HepG2 (cell line): ENCODE measurements at regions not wholly inside any gene's neighbourhood (a gene's known extent, or its start where the extent isn't known, plus 50 kb on each side); places are given as distances from the start of the nearest gene placed in this dataset.

Experiments
- GATA4 ChIP-seq: sonication (generic); IDR thresholded peaks from 2 replicates; pipeline ENCODE4 v1.6.1; 2016; ENCODE audit warnings: antibody characterized with exemption, low read depth, borderline replicate concordance
- NFE2L1 ChIP-seq: sonication (generic); formaldehyde crosslinking; IDR thresholded peaks from 2 replicates; pipeline ENCODE4 v1.4.0; 2020; ENCODE audit warnings: missing genetic modification reagents, mild to moderate bottlenecking, borderline replicate concordance
- ONECUT2 ChIP-seq: sonication (generic); formaldehyde crosslinking; IDR thresholded peaks from 2 replicates; pipeline ENCODE4 v1.4.0; 2020; ENCODE audit warnings: missing genetic modification reagents
- RFX1 ChIP-seq: fragments of 450-650 bp; IDR thresholded peaks from 2 replicates; pipeline ENCODE4 v1.6.1; 2017
- SNAI1 ChIP-seq: sonication (generic); formaldehyde crosslinking; IDR thresholded peaks from 2 replicates; pipeline ENCODE4 v1.5.0; 2020; ENCODE audit warnings: mild to moderate bottlenecking, missing genetic modification reagents, borderline replicate concordance

GRCh38 chr11:28659716-28660348 lies 551.6 kb downstream of the METTL15 start:
- no peak for TF ChIP-seq SNAI1 (CRISPR knock-in tag)
- no peak for TF ChIP-seq ONECUT2 (CRISPR knock-in tag)
- TF ChIP-seq RFX1 = no peak
- TF ChIP-seq NFE2L1 (CRISPR knock-in tag) = no peak
- no peak for TF ChIP-seq GATA4
